GM21529 (cell line): ENCODE measurements at regions not wholly inside any gene's neighbourhood (a gene's known extent, or its start where the extent isn't known, plus 50 kb on each side); places are given as distances from the start of the nearest gene placed in this dataset.

Source experiments
- ATAC-seq: cut with Tn5 transposase; IDR thresholded peaks from one replicate; pipeline ENCODE4 v1.9.1; 2021; ENCODE audit not compliant: unreplicated experiment

- no peak for ATAC-seq
Measured at GRCh38 chr1:118366286-118366685, 181.3 kb upstream of the SPAG17 start.

- ATAC-seq, result no peak
Measured at GRCh38 chr1:118364882-118365281, 179.9 kb upstream of the SPAG17 start.

GRCh38 chr1:118363396-118363795, 178.4 kb upstream of the SPAG17 start:
- no peak for ATAC-seq

- no peak for ATAC-seq
Measured at GRCh38 chr1:118360817-118361216, 175.8 kb upstream of the SPAG17 start.

GRCh38 chr1:118346936-118347335, 161.9 kb upstream of the SPAG17 start:
- ATAC-seq, result no peak

GRCh38 chr1:118340928-118341910, 156.2 kb upstream of the SPAG17 start:
- no peak for ATAC-seq

- ATAC-seq, result no peak
Measured at GRCh38 chr1:118339400-118340124, 154.5 kb upstream of the SPAG17 start.

- no peak for ATAC-seq
Measured at GRCh38 chr1:118338936-118339335, 153.9 kb upstream of the SPAG17 start.

GRCh38 chr1:118337346-118337745, 152.3 kb upstream of the SPAG17 start:
- no peak for ATAC-seq

GRCh38 chr1:118335331-118335732, 150.3 kb upstream of the SPAG17 start:
- ATAC-seq, result peak; percentile 96

- no peak for ATAC-seq
Measured at GRCh38 chr1:118334506-118334905, 149.5 kb upstream of the SPAG17 start.

GRCh38 chr1:118333601-118334210, 148.7 kb upstream of the SPAG17 start:
- ATAC-seq, result no peak

GRCh38 chr1:118326960-118327629, 142.1 kb upstream of the SPAG17 start:
- no peak for ATAC-seq

- no peak for ATAC-seq
Measured at GRCh38 chr1:118325550-118326225, 140.7 kb upstream of the SPAG17 start.

GRCh38 chr1:118323246-118323645, 138.2 kb upstream of the SPAG17 start:
- ATAC-seq, result no peak

- no peak for ATAC-seq
Measured at GRCh38 chr1:118322331-118322730, 137.3 kb upstream of the SPAG17 start.

- no peak for ATAC-seq
Measured at GRCh38 chr1:118321840-118322239, 136.8 kb upstream of the SPAG17 start.

GRCh38 chr1:118317842-118318614, 133.0 kb upstream of the SPAG17 start:
- no peak for ATAC-seq

- no peak for ATAC-seq
Measured at GRCh38 chr1:118306851-118307250, 121.8 kb upstream of the SPAG17 start.
